ENCODE measurements at regions not wholly inside any gene's neighbourhood (a gene's known extent, or its start where the extent isn't known, plus 50 kb on each side); places are given as distances from the start of the nearest gene placed in this dataset.

GRCh38 chr11:116422956-116423600 lies 349.7 kb downstream of the BUD13 start:
- DNase-seq (ENCODE audit: insufficient read length, low spot score) (no peak), FAIRE-seq (no peak)

GRCh38 chr11:116422556-116422955 lies 350.2 kb downstream of the BUD13 start:
- no peak for DNase-seq (ENCODE audit: insufficient read length, low spot score)
- no peak for FAIRE-seq

- FAIRE-seq, result no peak
- DNase-seq (ENCODE audit: insufficient read length, low spot score), result no peak
Observed at GRCh38 chr11:116421529-116422185, 351.1 kb downstream of the BUD13 start.

- FAIRE-seq, result no peak
- DNase-seq (ENCODE audit: insufficient read length, low spot score), result no peak
Observed at GRCh38 chr11:116420770-116421528, 351.8 kb downstream of the BUD13 start.

GRCh38 chr11:116420030-116420429 lies 352.8 kb downstream of the BUD13 start:
- DNase-seq (ENCODE audit: insufficient read length, low spot score), result no peak
- no peak for FAIRE-seq

- no peak for FAIRE-seq
- no peak for DNase-seq (ENCODE audit: insufficient read length, low spot score)
Observed at GRCh38 chr11:116418388-116419041, 354.3 kb downstream of the BUD13 start.

GRCh38 chr11:116416852-116417251 lies 355.9 kb downstream of the BUD13 start:
- no peak for DNase-seq (ENCODE audit: insufficient read length, low spot score)
- FAIRE-seq, result no peak

- no peak for DNase-seq (ENCODE audit: insufficient read length, low spot score)
- FAIRE-seq, result no peak
Observed at GRCh38 chr11:116415095-116415494, 357.7 kb downstream of the BUD13 start.

GRCh38 chr11:116414357-116414880 lies 358.4 kb downstream of the BUD13 start:
- no peak for DNase-seq (ENCODE audit: insufficient read length, low spot score)
- FAIRE-seq, result no peak

GRCh38 chr11:116413301-116414242 lies 359.2 kb downstream of the BUD13 start:
- DNase-seq (ENCODE audit: insufficient read length, low spot score), result no peak
- no peak for FAIRE-seq

GRCh38 chr11:116412118-116412889 lies 360.5 kb downstream of the BUD13 start:
- FAIRE-seq (no peak), DNase-seq (ENCODE audit: insufficient read length, low spot score) (no peak)

GRCh38 chr11:116409238-116409637 lies 363.5 kb downstream of the BUD13 start:
- DNase-seq (ENCODE audit: insufficient read length, low spot score), result no peak
- no peak for FAIRE-seq

GRCh38 chr11:116406042-116406441 lies 366.7 kb downstream of the BUD13 start:
- no peak for FAIRE-seq
- no peak for DNase-seq (ENCODE audit: insufficient read length, low spot score)

GRCh38 chr11:116404462-116404798 lies 368.4 kb downstream of the BUD13 start:
- FAIRE-seq (no peak), DNase-seq (ENCODE audit: insufficient read length, low spot score) (no peak)

GRCh38 chr11:116403794-116404461 lies 368.9 kb downstream of the BUD13 start:
- DNase-seq (ENCODE audit: insufficient read length, low spot score) (no peak), FAIRE-seq (no peak)

- no peak for FAIRE-seq
- no peak for DNase-seq (ENCODE audit: insufficient read length, low spot score)
Observed at GRCh38 chr11:116400081-116400480, 372.7 kb downstream of the BUD13 start.

GRCh38 chr11:116397602-116398084 lies 375.1 kb downstream of the BUD13 start:
- DNase-seq (ENCODE audit: insufficient read length, low spot score), result no peak
- no peak for FAIRE-seq

GRCh38 chr11:116396331-116396730 lies 376.5 kb downstream of the BUD13 start:
- no peak for FAIRE-seq
- DNase-seq (ENCODE audit: insufficient read length, low spot score), result no peak

- DNase-seq (ENCODE audit: insufficient read length, low spot score) (no peak), FAIRE-seq (no peak)
Observed at GRCh38 chr11:116394022-116394421, 378.8 kb downstream of the BUD13 start.
